ENCODE measurements at regions not wholly inside any gene's neighbourhood (a gene's known extent, or its start where the extent isn't known, plus 50 kb on each side); places are given as distances from the start of the nearest gene placed in this dataset.

DNA sequence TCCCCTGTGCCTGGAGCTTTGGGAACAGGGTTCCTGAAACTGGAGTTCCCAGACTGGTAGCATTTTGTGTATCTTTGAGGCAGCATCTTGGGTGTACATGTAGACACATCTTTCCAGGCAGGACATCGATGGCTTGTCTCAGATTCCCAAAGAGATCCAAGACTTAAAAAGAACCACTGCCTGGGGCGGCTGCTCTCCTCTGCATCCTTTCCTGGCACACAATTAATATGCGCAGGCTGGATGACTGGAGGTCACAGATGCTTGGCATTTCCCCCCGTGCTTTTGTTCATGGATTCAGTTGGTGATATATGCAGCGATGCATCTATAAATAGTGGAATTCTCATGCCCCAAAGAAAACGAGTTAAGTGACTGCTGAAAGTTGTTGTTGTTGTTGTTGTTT is 80.5 kb downstream of the CLDN34 start:
- peak in 1 of 14 donors; percentile 4 for DNase-seq

DNA sequence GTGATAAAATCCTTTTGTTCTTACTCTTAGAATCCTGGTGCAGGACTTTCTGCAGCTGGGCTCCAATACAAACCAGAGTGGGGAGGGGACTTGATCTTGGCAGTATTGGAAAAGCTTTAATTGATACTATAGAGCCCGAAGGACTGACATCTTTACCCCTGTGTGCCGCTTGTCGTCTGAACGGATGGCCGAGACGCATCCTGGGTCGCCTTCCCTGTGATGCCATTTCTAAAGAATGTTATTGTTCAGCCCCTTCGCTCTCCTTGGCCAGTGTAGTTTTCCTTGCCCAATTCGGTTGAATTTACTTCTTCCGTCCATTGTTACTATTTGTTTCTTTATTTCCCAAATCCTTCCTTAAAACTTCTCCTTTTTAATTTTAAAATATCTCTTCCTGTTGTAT is 80.9 kb downstream of the CLDN34 start:
- DNase-seq: no peak

DNA sequence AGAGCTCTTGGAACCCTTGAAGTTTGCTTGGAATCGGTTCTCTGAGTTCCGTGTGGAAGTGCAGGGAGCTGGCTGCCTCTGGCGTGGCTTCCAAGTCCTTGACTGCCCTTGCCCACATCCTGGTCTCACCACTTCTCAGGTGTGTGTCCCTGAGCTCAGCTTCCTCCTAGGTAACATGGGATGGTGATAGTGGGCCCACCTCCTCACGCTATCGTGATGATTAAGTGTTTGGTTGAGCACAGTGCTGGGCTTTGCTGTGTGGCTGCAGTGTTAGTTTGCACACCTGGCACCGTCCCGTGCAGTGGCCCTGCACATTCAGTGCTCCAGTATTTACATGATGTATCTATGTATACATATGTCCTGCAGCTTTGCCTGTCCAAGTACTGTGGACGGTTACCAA is 81.5 kb downstream of the CLDN34 start:
- DNase-seq: no peak

DNA sequence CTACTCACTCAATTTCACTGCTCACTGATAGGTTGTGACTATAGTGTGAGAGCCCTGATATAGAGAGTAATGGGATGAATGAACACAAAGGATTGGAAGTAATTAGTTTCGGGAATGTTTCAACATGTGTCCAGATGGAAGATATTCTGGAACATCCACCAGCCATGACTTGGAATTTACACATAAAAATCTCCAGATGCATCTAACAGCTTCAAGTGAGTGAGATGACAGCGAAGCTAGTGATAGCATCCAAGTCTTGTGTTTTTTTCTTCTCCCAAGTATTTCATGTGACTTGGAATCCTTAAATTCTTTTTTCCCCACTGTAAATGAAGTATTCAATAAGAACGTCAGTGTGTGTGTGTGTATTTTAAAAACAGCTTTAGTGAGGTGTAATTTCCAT is 82.1 kb downstream of the CLDN34 start:
- no peak for DNase-seq

GRCh38 chrX:10050481-10050880 is 83.3 kb downstream of the CLDN34 start:
- peak in 2 of 14 donors; percentile 10 to 23 for DNase-seq

- no peak for DNase-seq
Measured at GRCh38 chrX:10051866-10052480, 84.8 kb downstream of the CLDN34 start.

DNA sequence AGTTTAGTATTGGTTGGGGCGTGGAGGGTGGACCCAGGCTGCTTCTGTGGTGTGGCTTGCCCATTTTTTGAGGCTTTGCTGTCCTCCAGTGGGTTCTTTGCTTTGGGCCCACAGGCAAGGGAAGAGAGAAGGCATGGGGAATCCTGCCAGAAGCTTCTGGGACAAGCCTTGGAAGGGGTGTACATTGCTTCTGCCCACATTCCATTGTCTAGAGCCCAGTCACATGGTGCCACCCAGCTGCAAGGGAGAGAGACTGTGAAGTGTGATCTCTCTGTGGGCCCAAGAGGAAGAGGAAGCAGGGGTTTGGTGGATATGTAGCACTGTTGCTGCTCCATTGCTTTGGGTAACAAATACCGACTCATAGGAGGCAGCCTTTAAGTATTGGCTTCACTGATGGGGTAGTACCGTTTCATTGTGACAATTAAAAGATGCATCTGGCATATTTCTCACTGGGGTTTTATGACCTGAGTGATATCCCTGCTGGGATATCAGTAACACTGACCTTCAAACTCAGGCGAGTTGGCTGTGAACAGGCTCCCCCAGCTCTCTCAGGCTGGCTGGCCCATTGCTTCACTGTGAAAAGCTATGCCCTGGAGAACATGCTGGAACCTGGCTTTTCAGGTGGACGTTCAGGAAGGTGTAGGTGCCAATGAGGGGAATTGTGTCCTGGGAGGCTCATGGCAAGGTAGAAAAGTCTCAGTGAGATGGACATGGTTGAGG is 85.9 kb downstream of the CLDN34 start:
- peak in 10 of 14 donors; percentile 17 to 75 (median 34) for DNase-seq

- no peak for DNase-seq
Measured at GRCh38 chrX:10054396-10054795, 87.2 kb downstream of the CLDN34 start.

- no peak for DNase-seq
Measured at GRCh38 chrX:10055430-10055829, 88.3 kb downstream of the CLDN34 start.

DNA sequence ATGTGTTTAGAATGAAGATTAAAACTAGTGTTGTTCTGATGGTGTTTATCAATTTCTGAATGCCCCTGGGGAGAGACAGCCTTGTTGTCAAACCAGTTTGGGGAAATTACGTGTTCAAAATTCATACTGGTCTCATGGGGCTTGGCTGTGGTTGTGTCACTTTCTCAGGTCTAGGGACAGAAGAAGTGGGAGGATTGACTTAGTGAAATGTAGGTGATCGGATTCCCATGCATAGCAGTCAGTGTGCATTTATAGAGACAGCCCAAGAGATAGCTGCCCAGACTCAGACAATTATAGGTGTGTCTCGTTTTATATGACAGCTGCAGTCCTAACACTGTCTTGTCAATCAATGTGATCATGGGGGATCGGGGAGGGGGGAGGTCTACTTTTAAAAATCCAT is 94.4 kb upstream of the CLCN4 start:
- DNase-seq: no peak

- no peak for DNase-seq
Measured at GRCh38 chrX:10062980-10063379, 93.8 kb upstream of the CLCN4 start.

- DNase-seq: peak in 1 of 14 donors; percentile 20
Measured at GRCh38 chrX:10064736-10065135, 92.0 kb upstream of the CLCN4 start.

- no peak for DNase-seq
Measured at GRCh38 chrX:10070714-10071436, 85.9 kb upstream of the CLCN4 start.

DNA sequence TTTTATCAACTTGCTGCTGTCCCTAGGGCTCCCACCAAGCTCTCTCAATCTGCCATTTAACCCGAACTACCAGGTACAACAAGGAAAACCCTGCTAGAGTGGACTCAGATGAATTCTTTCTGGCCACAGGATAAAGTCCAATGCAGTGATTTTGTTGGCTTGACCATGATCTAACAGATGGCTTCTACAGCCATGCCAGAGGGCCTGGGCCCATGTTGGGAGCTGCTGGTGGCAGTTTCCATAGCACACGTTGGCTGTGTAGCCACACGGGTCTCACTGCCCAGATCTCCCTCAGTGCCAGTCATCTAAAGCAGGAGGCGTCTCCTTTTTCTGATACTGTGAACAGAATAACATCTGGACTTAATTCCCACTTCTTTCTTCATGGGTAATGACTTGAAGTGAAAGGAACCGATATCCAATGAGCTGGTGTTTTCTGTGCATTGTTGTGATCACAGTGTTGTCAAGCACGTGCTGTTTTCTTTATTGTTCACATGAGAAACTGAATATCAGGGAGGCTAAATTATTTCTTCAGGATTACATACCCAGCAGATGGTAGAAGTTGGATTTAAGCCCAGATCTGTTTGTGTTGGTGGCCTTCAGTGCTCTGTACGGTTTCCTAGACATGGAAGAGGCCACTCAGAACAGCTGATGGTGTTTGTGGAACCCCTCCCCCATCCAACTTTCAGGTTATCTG is 85.2 kb upstream of the CLCN4 start:
- DNase-seq: peak in 2 of 14 donors; percentile 5 to 88

GRCh38 chrX:10072786-10073568 is 83.8 kb upstream of the CLCN4 start:
- DNase-seq: peak in 1 of 14 donors; percentile 59

DNA sequence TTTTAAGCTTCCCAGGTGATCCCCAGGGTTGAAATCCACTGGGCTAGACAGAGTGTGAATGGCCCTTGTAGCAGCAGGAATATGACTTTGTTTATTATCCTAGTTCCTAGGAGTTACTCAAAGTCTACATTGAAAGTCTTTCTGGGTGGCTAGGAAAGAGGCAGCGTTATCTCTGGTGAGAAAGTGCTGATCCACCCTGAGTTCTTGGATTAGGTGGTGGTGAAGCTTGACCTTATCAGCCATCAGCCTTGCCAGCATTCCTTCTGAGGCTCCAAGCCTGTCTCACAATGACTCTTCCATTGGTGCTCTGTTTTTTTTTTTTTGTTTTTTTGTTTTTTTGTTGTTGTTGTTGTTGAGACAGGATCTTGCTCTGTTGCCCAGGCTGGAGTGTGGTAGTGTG is 83.1 kb upstream of the CLCN4 start:
- no peak for DNase-seq

DNA sequence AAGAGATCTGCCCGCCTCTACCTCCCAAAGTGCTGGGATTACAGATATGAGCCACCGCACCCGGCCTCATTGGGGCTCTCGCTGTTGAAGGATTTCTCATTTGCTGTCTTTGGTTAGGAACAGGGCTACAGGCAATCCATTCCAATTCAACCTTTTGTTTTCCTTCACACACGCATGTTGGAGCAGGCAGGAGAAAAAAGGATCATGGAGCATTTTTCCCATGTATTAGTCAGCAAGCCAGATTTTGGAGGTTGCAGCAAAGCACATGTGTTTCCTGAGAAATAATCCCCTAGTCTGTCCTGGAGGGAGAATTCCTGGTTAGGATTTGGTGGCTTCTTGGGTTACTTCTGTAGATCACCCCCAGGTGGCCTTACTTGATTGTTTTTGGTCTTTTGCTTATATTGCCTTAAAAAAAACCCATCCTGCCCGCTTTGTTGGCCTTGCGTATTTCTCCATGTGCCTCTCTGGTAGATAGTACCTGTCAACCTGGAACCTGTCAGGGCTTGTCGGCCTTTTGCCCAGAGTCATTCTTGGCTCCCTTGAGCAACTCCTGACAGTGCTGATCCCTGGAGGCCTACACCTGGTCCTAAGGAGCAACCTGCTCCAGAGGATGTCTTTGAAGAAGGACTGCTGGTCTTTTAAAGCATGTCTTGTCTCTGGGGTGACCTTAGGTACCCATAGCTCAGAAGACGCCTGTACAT is 82.4 kb upstream of the CLCN4 start:
- peak in 1 of 14 donors; percentile 9 for DNase-seq

DNA sequence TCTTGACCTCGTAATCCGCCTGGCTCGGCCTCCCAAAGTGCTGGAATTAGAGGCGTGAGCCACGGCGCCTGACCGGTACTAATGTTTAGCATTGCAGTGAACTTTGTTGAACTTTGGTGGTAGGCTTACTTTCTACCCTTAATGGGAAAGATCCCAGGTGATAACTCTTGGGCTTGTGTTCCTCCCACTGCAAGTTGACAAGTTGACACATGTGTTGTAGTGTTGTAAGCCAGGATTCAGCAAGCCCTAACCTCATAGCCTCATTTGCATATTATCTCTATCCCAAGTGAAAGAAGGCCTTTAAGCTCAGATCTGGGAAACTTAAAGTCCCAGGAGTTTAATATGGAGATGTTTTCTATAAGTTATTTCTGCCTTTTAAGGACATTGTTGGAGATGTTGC is 80.0 kb upstream of the CLCN4 start:
- no peak for DNase-seq

DNA sequence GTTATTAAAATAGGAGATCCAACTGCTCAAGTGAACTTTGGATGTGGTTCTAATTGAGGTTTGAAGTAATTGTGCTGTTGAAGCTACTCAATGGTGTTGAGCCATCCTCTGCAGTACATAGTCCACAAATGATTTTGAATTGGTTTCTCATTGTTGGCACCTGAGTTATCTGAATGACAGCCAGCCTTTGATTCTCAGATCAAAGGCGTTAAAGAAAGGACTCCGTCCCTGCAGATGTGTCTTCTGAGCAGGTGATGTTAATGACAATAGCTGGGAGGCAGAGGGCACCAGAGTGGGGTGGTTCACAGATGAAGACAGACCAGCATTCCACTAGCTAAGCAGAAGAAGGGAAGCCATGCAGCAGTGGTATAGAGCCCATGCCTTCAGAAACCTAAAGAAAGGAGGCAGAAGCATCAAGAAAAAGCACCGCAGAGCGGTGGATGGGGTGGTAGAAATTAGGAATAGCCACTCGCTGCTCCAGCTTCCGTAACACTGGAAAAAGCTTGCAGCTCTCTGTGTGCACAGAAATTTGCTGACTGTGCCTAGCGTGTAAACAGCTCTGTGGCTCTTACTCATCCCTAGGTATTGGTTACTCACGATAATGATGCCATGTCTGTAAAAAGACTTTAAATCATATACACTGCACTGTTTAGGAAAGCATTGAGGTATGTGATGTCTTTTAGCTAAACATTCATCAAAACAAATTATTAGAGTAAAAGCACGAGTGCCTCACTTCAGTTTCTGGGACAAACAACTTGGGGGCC is 79.2 kb upstream of the CLCN4 start:
- no peak for DNase-seq

DNA sequence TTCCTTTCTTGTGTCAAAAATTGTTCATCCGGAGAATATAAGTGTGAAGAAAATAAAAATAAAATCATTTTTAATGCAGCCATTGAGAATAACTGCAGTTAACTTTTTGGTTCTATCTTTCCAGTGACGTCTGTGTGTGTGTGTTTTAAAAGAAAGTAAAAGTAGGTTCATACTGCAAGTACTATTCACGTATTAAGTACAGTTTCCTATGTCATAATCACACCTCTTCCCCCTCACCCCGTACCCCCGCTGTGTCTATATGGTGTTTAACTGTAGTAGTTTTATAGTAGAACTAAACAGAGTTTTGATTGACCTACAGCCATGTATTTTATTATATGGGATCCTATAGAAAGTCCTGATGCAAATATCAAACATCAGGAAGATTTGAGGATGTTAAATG is 78.5 kb upstream of the CLCN4 start:
- no peak for DNase-seq

GRCh38 chrX:10079231-10079630 is 77.5 kb upstream of the CLCN4 start:
- no peak for DNase-seq
